ENCODE measurements at regions not wholly inside any gene's neighbourhood (a gene's known extent, or its start where the extent isn't known, plus 50 kb on each side); places are given as distances from the start of the nearest gene placed in this dataset.

- no peaks in the 10 kb centered on the region for H3K27me3 Mint-ChIP-seq (ENCODE audit: low read depth)
- H3K4me1 Mint-ChIP-seq (ENCODE audit: low read depth): no peaks in the 10 kb centered on the region
- no peaks in the 10 kb centered on the region for H3K36me3 Mint-ChIP-seq (ENCODE audit: low read depth)
- H3K9me3 Mint-ChIP-seq: peaks cover 15% of the 10 kb centered on the region
- H3K4me3 Mint-ChIP-seq: no peak overlapping the region
- H3K27ac Mint-ChIP-seq: no peak overlapping the region
Measured at GRCh38 chr6:165031502-165031901, 277.9 kb downstream of the C6orf118 start.

- no peaks in the 10 kb centered on the region for H3K4me1 Mint-ChIP-seq (ENCODE audit: low read depth)
- H3K4me3 Mint-ChIP-seq: no peak overlapping the region
- H3K9me3 Mint-ChIP-seq: peaks cover 4% of the 10 kb centered on the region
Measured at GRCh38 chr6:165025040-165025439, 284.4 kb downstream of the C6orf118 start.

GRCh38 chr6:165019681-165020080 is 289.7 kb downstream of the C6orf118 start:
- no peaks in the 10 kb centered on the region for H3K4me1 Mint-ChIP-seq (ENCODE audit: low read depth)
- H3K36me3 Mint-ChIP-seq (ENCODE audit: low read depth): no peaks in the 10 kb centered on the region
- H3K27me3 Mint-ChIP-seq (ENCODE audit: low read depth): no peaks in the 10 kb centered on the region
- no peak overlapping the region for H3K27ac Mint-ChIP-seq
- H3K4me3 Mint-ChIP-seq: no peak overlapping the region
- no peaks in the 10 kb centered on the region for H3K9me3 Mint-ChIP-seq

More at GRCh38 chr6:165025040-165025439, 284.4 kb downstream of the C6orf118 start:
- H3K27me3 Mint-ChIP-seq (ENCODE audit: low read depth): no peaks in the 10 kb centered on the region
- no peak overlapping the region for H3K27ac Mint-ChIP-seq
- no peaks in the 10 kb centered on the region for H3K36me3 Mint-ChIP-seq (ENCODE audit: low read depth)

- H3K9me3 Mint-ChIP-seq: no peaks in the 10 kb centered on the region
- no peak overlapping the region for H3K27ac Mint-ChIP-seq
- H3K36me3 Mint-ChIP-seq (ENCODE audit: low read depth): no peaks in the 10 kb centered on the region
- H3K4me3 Mint-ChIP-seq: no peak overlapping the region
- no peaks in the 10 kb centered on the region for H3K27me3 Mint-ChIP-seq (ENCODE audit: low read depth)
- no peaks in the 10 kb centered on the region for H3K4me1 Mint-ChIP-seq (ENCODE audit: low read depth)
Measured at GRCh38 chr6:165015676-165016075, 293.7 kb downstream of the C6orf118 start.

GRCh38 chr6:165013701-165014100 is 295.7 kb downstream of the C6orf118 start:
- H3K27ac Mint-ChIP-seq: no peak overlapping the region
- H3K4me3 Mint-ChIP-seq: no peak overlapping the region
- no peaks in the 10 kb centered on the region for H3K4me1 Mint-ChIP-seq (ENCODE audit: low read depth)
- no peaks in the 10 kb centered on the region for H3K9me3 Mint-ChIP-seq
- no peaks in the 10 kb centered on the region for H3K36me3 Mint-ChIP-seq (ENCODE audit: low read depth)
- no peaks in the 10 kb centered on the region for H3K27me3 Mint-ChIP-seq (ENCODE audit: low read depth)

GRCh38 chr6:165012183-165012582 is 297.2 kb downstream of the C6orf118 start:
- no peaks in the 10 kb centered on the region for H3K9me3 Mint-ChIP-seq
- H3K4me3 Mint-ChIP-seq: no peak overlapping the region
- H3K36me3 Mint-ChIP-seq (ENCODE audit: low read depth): no peaks in the 10 kb centered on the region
- H3K4me1 Mint-ChIP-seq (ENCODE audit: low read depth): no peaks in the 10 kb centered on the region
- no peaks in the 10 kb centered on the region for H3K27me3 Mint-ChIP-seq (ENCODE audit: low read depth)
- H3K27ac Mint-ChIP-seq: no peak overlapping the region

- Mint-ChIP-seq H3K4me3 (no peak overlapping the region), H3K27me3 (ENCODE audit: low read depth) (no peaks in the 10 kb centered on the region), H3K4me1 (ENCODE audit: low read depth) (no peaks in the 10 kb centered on the region), H3K36me3 (ENCODE audit: low read depth) (no peaks in the 10 kb centered on the region), H3K9me3 (peaks cover 4% of the 10 kb centered on the region), H3K27ac (no peak overlapping the region)
Measured at GRCh38 chr6:165010556-165011535, 298.6 kb downstream of the C6orf118 start.

- no peak overlapping the region for H3K4me3 Mint-ChIP-seq
- no peak overlapping the region for H3K27ac Mint-ChIP-seq
- peaks cover 8% of the 10 kb centered on the region for H3K9me3 Mint-ChIP-seq
- no peaks in the 10 kb centered on the region for H3K4me1 Mint-ChIP-seq (ENCODE audit: low read depth)
- H3K27me3 Mint-ChIP-seq (ENCODE audit: low read depth): no peaks in the 10 kb centered on the region
- no peaks in the 10 kb centered on the region for H3K36me3 Mint-ChIP-seq (ENCODE audit: low read depth)
Measured at GRCh38 chr6:165008971-165009370, 300.4 kb downstream of the C6orf118 start.

GRCh38 chr6:165002866-165003265 is 306.5 kb downstream of the C6orf118 start:
- H3K9me3 Mint-ChIP-seq: peaks cover 23% of the 10 kb centered on the region
- H3K4me1 Mint-ChIP-seq (ENCODE audit: low read depth): no peaks in the 10 kb centered on the region
- no peaks in the 10 kb centered on the region for H3K27me3 Mint-ChIP-seq (ENCODE audit: low read depth)
- no peak overlapping the region for H3K4me3 Mint-ChIP-seq
- no peak overlapping the region for H3K27ac Mint-ChIP-seq
- no peaks in the 10 kb centered on the region for H3K36me3 Mint-ChIP-seq (ENCODE audit: low read depth)

- no peak overlapping the region for H3K27ac Mint-ChIP-seq
- H3K4me1 Mint-ChIP-seq (ENCODE audit: low read depth): no peaks in the 10 kb centered on the region
- H3K27me3 Mint-ChIP-seq (ENCODE audit: low read depth): no peaks in the 10 kb centered on the region
- no peak overlapping the region for H3K4me3 Mint-ChIP-seq
- no peaks in the 10 kb centered on the region for H3K36me3 Mint-ChIP-seq (ENCODE audit: low read depth)
- H3K9me3 Mint-ChIP-seq: peaks cover 23% of the 10 kb centered on the region
Measured at GRCh38 chr6:165002358-165002757, 307.0 kb downstream of the C6orf118 start.

- no peak overlapping the region for H3K27ac Mint-ChIP-seq
- no peaks in the 10 kb centered on the region for H3K4me1 Mint-ChIP-seq (ENCODE audit: low read depth)
Measured at GRCh38 chr6:165001502-165002157, 307.8 kb downstream of the C6orf118 start.

GRCh38 chr6:164998297-164998696 is 311.1 kb downstream of the C6orf118 start:
- Mint-ChIP-seq H3K9me3 (peaks cover 18% of the 10 kb centered on the region), H3K4me3 (no peak overlapping the region), H3K36me3 (ENCODE audit: low read depth) (no peaks in the 10 kb centered on the region), H3K4me1 (ENCODE audit: low read depth) (no peaks in the 10 kb centered on the region), H3K27ac (no peak overlapping the region), H3K27me3 (ENCODE audit: low read depth) (no peaks in the 10 kb centered on the region)

More at GRCh38 chr6:165001502-165002157, 307.8 kb downstream of the C6orf118 start:
- Mint-ChIP-seq H3K27me3 (ENCODE audit: low read depth) (no peaks in the 10 kb centered on the region), H3K4me3 (no peak overlapping the region), H3K9me3 (peaks cover 24% of the 10 kb centered on the region), H3K36me3 (ENCODE audit: low read depth) (no peaks in the 10 kb centered on the region)

- H3K27me3 Mint-ChIP-seq (ENCODE audit: low read depth): no peaks in the 10 kb centered on the region
- H3K9me3 Mint-ChIP-seq: peaks cover 14% of the 10 kb centered on the region
- no peak overlapping the region for H3K27ac Mint-ChIP-seq
- H3K4me1 Mint-ChIP-seq (ENCODE audit: low read depth): no peaks in the 10 kb centered on the region
- H3K36me3 Mint-ChIP-seq (ENCODE audit: low read depth): no peaks in the 10 kb centered on the region
- no peak overlapping the region for H3K4me3 Mint-ChIP-seq
Measured at GRCh38 chr6:164996838-164997237, 312.6 kb downstream of the C6orf118 start.

- Mint-ChIP-seq H3K4me1 (ENCODE audit: low read depth) (no peaks in the 10 kb centered on the region), H3K4me3 (no peak overlapping the region), H3K27ac (no peak overlapping the region), H3K27me3 (ENCODE audit: low read depth) (no peaks in the 10 kb centered on the region), H3K9me3 (peaks cover 13% of the 10 kb centered on the region), H3K36me3 (ENCODE audit: low read depth) (no peaks in the 10 kb centered on the region)
Measured at GRCh38 chr6:164991573-164991972, 317.8 kb downstream of the C6orf118 start.

- Mint-ChIP-seq H3K27ac (no peak overlapping the region), H3K9me3 (peaks cover 10% of the 10 kb centered on the region), H3K27me3 (ENCODE audit: low read depth) (no peaks in the 10 kb centered on the region), H3K4me1 (ENCODE audit: low read depth) (no peaks in the 10 kb centered on the region), H3K4me3 (no peak overlapping the region), H3K36me3 (ENCODE audit: low read depth) (no peaks in the 10 kb centered on the region)
Measured at GRCh38 chr6:164990901-164991300, 318.5 kb downstream of the C6orf118 start.

All from T-helper 1 cell treated with Interleukin-12 subunit alpha and Interleukin-12 subunit beta and Interleukin-4 antibody, amounts not matched to agents 30 μg/mL and 1 μg/mL, for 36 hours (primary cell).